ENCODE measurements at regions not wholly inside any gene's neighbourhood (a gene's known extent, or its start where the extent isn't known, plus 50 kb on each side); places are given as distances from the start of the nearest gene placed in this dataset.

- TF ChIP-seq CTCF (conservative IDR thresholded peaks at IDR 0.05; ENCODE audit: low read depth, low read length) (no peak), RCOR1 (IDR thresholded peaks at IDR 0.05; ENCODE audit: insufficient replicate concordance, low read length) (no peak), MAFK (IDR thresholded peaks at IDR 0.05; ENCODE audit: low read depth, low read length) (no peak), MXI1 (IDR thresholded peaks at IDR 0.05; ENCODE audit: borderline replicate concordance, low read depth, low read length) (no peak), CEBPB (IDR thresholded peaks at IDR 0.05; ENCODE audit: low read depth, low read length) (no peak), SMC3 (IDR thresholded peaks at IDR 0.05; ENCODE audit: low read depth, low read length) (no peak)
These were observed 816.3 kb downstream of the QKI start for GRCh38 chr6:164230804-164231203.

Data from IMR-90 (cell line).